ENCODE measurements at regions not wholly inside any gene's neighbourhood (a gene's known extent, or its start where the extent isn't known, plus 50 kb on each side); places are given as distances from the start of the nearest gene placed in this dataset.

DNA sequence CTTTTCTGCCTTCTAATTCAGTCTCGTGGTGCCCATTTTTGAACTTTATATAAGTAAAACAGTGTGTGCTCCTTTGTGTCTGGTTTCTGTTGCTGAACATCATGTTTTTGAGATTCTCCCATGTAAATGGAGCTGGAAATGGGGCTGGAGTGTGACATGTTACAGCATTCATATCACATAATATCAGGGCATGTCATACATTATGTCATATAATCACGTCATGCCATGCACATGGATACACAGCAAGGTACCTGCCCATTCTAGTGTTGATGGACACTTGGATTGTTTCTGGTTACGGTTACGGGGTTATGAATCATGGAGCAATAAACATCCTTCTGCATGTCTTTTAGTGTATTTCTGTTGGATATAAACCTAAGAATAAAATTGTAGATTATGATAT, 117.1 kb upstream of the MYT1L start:
- TF ChIP-seq, protein P1, sequence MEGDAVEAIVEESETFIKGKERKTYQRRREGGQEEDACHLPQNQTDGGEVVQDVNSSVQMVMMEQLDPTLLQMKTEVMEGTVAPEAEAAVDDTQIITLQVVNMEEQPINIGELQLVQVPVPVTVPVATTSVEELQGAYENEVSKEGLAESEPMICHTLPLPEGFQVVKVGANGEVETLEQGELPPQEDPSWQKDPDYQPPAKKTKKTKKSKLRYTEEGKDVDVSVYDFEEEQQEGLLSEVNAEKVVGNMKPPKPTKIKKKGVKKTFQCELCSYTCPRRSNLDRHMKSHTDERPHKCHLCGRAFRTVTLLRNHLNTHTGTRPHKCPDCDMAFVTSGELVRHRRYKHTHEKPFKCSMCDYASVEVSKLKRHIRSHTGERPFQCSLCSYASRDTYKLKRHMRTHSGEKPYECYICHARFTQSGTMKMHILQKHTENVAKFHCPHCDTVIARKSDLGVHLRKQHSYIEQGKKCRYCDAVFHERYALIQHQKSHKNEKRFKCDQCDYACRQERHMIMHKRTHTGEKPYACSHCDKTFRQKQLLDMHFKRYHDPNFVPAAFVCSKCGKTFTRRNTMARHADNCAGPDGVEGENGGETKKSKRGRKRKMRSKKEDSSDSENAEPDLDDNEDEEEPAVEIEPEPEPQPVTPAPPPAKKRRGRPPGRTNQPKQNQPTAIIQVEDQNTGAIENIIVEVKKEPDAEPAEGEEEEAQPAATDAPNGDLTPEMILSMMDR (IDR thresholded peaks at IDR 0.05): no peak
- Histone ChIP-seq H3K9me3 (no peaks in the 10 kb centered on the region), H3K36me3 (ENCODE audit: insufficient read depth in 1 of 2, low read depth in 1 of 2) (no peaks in the 10 kb centered on the region), H3K4me3 (no peak overlapping the region), H3K27ac (no peak overlapping the region), H3K27me3 (ENCODE audit: insufficient read depth in 3 of 3, low read length in 2 of 3) (no peaks in the 10 kb centered on the region), H3K4me1 (no peaks in the 10 kb centered on the region)
- 73 to 78% (median 74%) methylated on average over 4 of the region's 4 CpGs for WGBS, 3 donors
- DNase-seq (no peak), ATAC-seq (no peak)
- intact Hi-C loops (cut with DNase I): no loop called here

DNA sequence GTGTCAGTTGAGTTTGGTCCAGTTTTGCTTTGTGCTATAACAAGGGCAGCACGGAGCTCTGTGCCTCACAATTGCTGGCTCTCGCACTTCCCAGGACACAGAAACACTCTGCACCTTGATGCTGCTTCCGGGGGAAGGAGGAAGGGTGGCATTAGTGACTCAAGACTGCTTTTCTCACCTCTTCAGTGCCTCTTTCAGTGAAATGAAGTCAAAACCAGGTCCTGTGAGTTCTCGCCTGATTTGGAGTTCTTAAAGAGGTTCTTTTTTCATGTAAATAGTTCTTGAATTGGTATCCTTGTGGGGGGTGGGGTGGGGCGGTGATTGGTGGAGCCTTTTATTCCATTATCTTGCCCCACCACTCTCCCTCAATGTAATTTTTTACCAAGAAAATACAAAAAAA, 91.5 kb upstream of the MYT1L start:
- WGBS, 3 donors: 62 to 67% (median 64%) methylated on average over 5 of the region's 5 CpGs
- Histone ChIP-seq H3K27ac (no peak overlapping the region), H3K27me3 (ENCODE audit: insufficient read depth in 3 of 3, low read length in 2 of 3) (no peaks in the 10 kb centered on the region), H3K9me3 (no peaks in the 10 kb centered on the region), H3K4me1 (no peaks in the 10 kb centered on the region), H3K4me3 (no peak overlapping the region), H3K36me3 (ENCODE audit: insufficient read depth in 1 of 2, low read depth in 1 of 2) (no peaks in the 10 kb centered on the region)
- TF ChIP-seq, protein P1 (IDR thresholded peaks at IDR 0.05): no peak
- DNase-seq: no peak
- intact Hi-C loops (cut with DNase I): no loop called here
- no peak for ATAC-seq

DNA sequence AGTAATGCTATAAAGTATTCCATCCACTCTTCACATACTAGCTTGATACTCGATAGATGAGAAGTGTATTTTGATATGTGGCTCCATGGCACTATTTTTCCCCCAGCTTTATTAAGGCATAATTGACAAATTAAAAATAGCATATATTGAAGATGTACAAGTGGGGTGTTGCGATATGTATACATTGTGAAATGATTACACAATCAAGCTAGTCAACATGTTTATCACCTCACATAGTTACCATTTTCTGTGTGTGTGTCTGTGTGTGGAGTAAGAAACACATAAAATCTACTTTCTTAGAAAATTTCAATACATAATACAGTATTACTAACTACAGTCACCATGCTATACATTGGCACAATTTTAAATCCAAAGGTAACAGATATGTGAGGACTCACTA, 82.5 kb upstream of the MYT1L start:
- Histone ChIP-seq H3K9me3 (no peaks in the 10 kb centered on the region), H3K4me1 (no peaks in the 10 kb centered on the region), H3K27ac (no peak overlapping the region), H3K36me3 (ENCODE audit: insufficient read depth in 1 of 2, low read depth in 1 of 2) (no peaks in the 10 kb centered on the region), H3K27me3 (ENCODE audit: insufficient read depth in 3 of 3, low read length in 2 of 3) (no peaks in the 10 kb centered on the region), H3K4me3 (no peak overlapping the region)
- no peak for DNase-seq
- TF ChIP-seq, protein P1 (IDR thresholded peaks at IDR 0.05): no peak
- intact Hi-C loops (cut with DNase I): no loop called here
- ATAC-seq: no peak
- WGBS, 3 donors: 88 to 97% (median 93%) methylated on average over 2 of the region's 2 CpGs

DNA sequence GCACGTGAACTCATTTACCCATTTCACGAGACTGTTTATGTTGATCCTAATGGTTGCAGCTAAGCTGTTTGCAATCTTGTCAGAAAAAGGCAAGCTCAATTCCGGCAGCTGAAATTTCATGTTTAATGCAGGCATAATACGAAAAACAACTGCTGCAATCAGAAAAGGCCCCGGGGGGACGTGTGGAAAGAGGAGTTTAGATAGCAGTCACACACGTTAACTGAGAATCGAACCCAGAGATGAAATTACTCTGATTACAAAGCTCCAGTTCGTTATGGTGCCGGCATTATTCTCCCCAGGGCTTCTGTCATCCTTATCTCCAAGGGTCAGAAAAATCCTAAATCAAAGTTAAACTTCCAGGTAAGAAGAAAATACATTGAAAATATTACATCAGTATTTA, 79.9 kb upstream of the MYT1L start:
- no peak for ATAC-seq
- no peaks in the 10 kb centered on the region for H3K36me3 ChIP-seq (ENCODE audit: insufficient read depth in 1 of 2, low read depth in 1 of 2)
- 47 to 50% (median 50%) methylated on average over 10 of the region's 10 CpGs for WGBS, 3 donors

DNA sequence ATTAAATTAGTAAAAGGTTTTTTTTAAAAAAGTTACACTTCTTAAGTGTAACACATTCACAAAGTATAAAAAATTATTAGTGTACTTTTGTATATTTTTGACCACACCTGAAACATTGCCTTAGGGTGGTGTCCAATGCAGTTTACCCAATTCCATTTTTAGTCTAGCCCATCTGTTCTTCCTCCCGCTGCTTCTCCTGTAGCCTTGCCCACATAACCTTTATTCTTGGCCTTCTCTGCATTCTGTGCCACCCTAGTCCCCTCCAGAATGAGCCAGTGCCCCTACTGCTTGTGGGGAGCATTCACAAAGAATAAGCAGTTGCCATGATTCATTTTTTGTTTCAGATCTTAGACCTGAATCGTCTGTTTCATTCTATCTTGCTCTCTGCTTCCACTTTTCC, 78.4 kb upstream of the MYT1L start:
- DNase-seq: no peak
- H3K4me1 ChIP-seq: no peaks in the 10 kb centered on the region
- 69 to 79% (median 74%) methylated on average over 2 of the region's 2 CpGs for WGBS, 3 donors
- H3K27me3 ChIP-seq (ENCODE audit: insufficient read depth in 3 of 3, low read length in 2 of 3): no peaks in the 10 kb centered on the region
- intact Hi-C loops (cut with DNase I): no loop called here
- TF ChIP-seq, protein P1 (IDR thresholded peaks at IDR 0.05): no peak
- ATAC-seq: no peak
- no peak overlapping the region for H3K27ac ChIP-seq
- H3K36me3 ChIP-seq (ENCODE audit: insufficient read depth in 1 of 2, low read depth in 1 of 2): no peaks in the 10 kb centered on the region
- H3K9me3 ChIP-seq: peaks cover 4% of the 10 kb centered on the region
- H3K4me3 ChIP-seq: no peak overlapping the region

More for the DNA sequence above, 79.9 kb upstream of the MYT1L start:
- no peak overlapping the region for H3K27ac ChIP-seq
- intact Hi-C loops (cut with DNase I): no loop called here
- DNase-seq: no peak
- H3K9me3 ChIP-seq: peaks cover 4% of the 10 kb centered on the region
- H3K27me3 ChIP-seq (ENCODE audit: insufficient read depth in 3 of 3, low read length in 2 of 3): no peaks in the 10 kb centered on the region
- TF ChIP-seq, protein P1 (IDR thresholded peaks at IDR 0.05): no peak
- H3K4me3 ChIP-seq: no peak overlapping the region
- H3K4me1 ChIP-seq: no peaks in the 10 kb centered on the region
